ENCODE measurements at regions not wholly inside any gene's neighbourhood (a gene's known extent, or its start where the extent isn't known, plus 50 kb on each side); places are given as distances from the start of the nearest gene placed in this dataset.

- no peaks in the 10 kb centered on the region for H3K79me2 ChIP-seq (ENCODE audit: insufficient read depth, low read length)
- ChIA-PET POLR2A (no interaction called here), RAD21 (ENCODE audit: low non-redundant PET in 1 of 2, low total read pairs in 2 of 2, uncharacterized antibody in 2 of 2, unreplicated experiment in 2 of 2) (no interaction called here), CTCF (no interaction called here)
- no peaks in the 10 kb centered on the region for H4K20me1 ChIP-seq (ENCODE audit: insufficient read depth)
- no peak overlapping the region for H2AFZ ChIP-seq (ENCODE audit: low read depth, low read length, poor library complexity, severe bottlenecking)
- no TSS peak for BruUV-seq (replicated peaks)
- H3K4me1 ChIP-seq (ENCODE audit: control insufficient read depth in 1 of 2, insufficient read depth in 2 of 2, low read length in 2 of 2): no peaks in the 10 kb centered on the region
- ATAC-seq (no peak), DNase-seq (ENCODE audit: low read depth, low spot score) (no peak)
- intact Hi-C loops (cut with micrococcal nuclease): no loop called here
- peaks cover 19% of the 10 kb centered on the region; the same call in 1 of the 2 replicates for H3K27me3 ChIP-seq (ENCODE audit: insufficient read depth, low read length)
- no peaks in the 10 kb centered on the region for H3K9me3 ChIP-seq (ENCODE audit: control insufficient read depth in 1 of 2, insufficient read depth in 1 of 2, low read depth in 1 of 2, low read length in 2 of 2)
- H3K36me3 ChIP-seq (ENCODE audit: control insufficient read depth in 1 of 2, insufficient read depth in 2 of 2, low read length in 2 of 2): no peaks in the 10 kb centered on the region
- no peaks in the 10 kb centered on the region for H3K9me2 ChIP-seq (ENCODE audit: insufficient read depth)
- no peak overlapping the region for H3K27ac ChIP-seq (ENCODE audit: low read depth, low read length)
- H3K9ac ChIP-seq (ENCODE audit: low read length): no peak overlapping the region
- no peak for TF ChIP-seq EGR1 (IDR thresholded peaks at IDR 0.05; ENCODE audit: low read depth)
- TF ChIP-seq POLR2A (IDR thresholded peaks at IDR 0.05; ENCODE audit: borderline replicate concordance, extremely low read depth, insufficient read depth, insufficient read length): no peak
- no peak for TF ChIP-seq POLR2AphosphoS5 (IDR thresholded peaks at IDR 0.05; ENCODE audit: low read depth, low read length)
- no peak for TF ChIP-seq ELF1 (IDR thresholded peaks at IDR 0.05; ENCODE audit: borderline replicate concordance, low read depth)
- TF ChIP-seq EZH2phosphoT487 (IDR thresholded peaks at IDR 0.05; ENCODE audit: borderline replicate concordance): no peak
- no peak overlapping the region for H3K4me2 ChIP-seq (ENCODE audit: low read length)
- no peak overlapping the region for H3K4me3 ChIP-seq (replicated peaks in 1 of 2; ENCODE audit: low read depth in 1 of 2, low read length in 2 of 2)
These were observed 339.1 kb upstream of the B3GAT1 start for GRCh38 chr11:134751031-134751585.

GRCh38 chr11:134750619-134751018, 338.6 kb upstream of the B3GAT1 start:
- Histone ChIP-seq H3K9ac (ENCODE audit: low read length) (no peak overlapping the region), H3K4me2 (ENCODE audit: low read length) (no peak overlapping the region)
- RAD21 ChIA-PET (ENCODE audit: low non-redundant PET in 1 of 2, low total read pairs in 2 of 2, uncharacterized antibody in 2 of 2, unreplicated experiment in 2 of 2): no interaction called here

More at GRCh38 chr11:134750619-134751018, 338.6 kb upstream of the B3GAT1 start:
- H3K27ac ChIP-seq (ENCODE audit: low read depth, low read length): no peak overlapping the region
- H4K20me1 ChIP-seq (ENCODE audit: insufficient read depth): no peaks in the 10 kb centered on the region
- ChIA-PET CTCF (no interaction called here), POLR2A (no interaction called here)
- peaks cover 18% of the 10 kb centered on the region; the same call in 1 of the 2 replicates for H3K27me3 ChIP-seq (ENCODE audit: insufficient read depth, low read length)
- H3K79me2 ChIP-seq (ENCODE audit: insufficient read depth, low read length): no peaks in the 10 kb centered on the region
- H3K9me2 ChIP-seq (ENCODE audit: insufficient read depth): no peaks in the 10 kb centered on the region
- H3K9me3 ChIP-seq (ENCODE audit: control insufficient read depth in 1 of 2, insufficient read depth in 1 of 2, low read depth in 1 of 2, low read length in 2 of 2): no peaks in the 10 kb centered on the region
- BruUV-seq (replicated peaks): no TSS peak
- intact Hi-C loops (cut with micrococcal nuclease): no loop called here
- no peak overlapping the region for H2AFZ ChIP-seq (ENCODE audit: low read depth, low read length, poor library complexity, severe bottlenecking)
- no peaks in the 10 kb centered on the region for H3K4me1 ChIP-seq (ENCODE audit: control insufficient read depth in 1 of 2, insufficient read depth in 2 of 2, low read length in 2 of 2)
- ATAC-seq: no peak
- TF ChIP-seq EZH2 (IDR thresholded peaks at IDR 0.05) (no peak), ZNF274 (IDR thresholded peaks at IDR 0.05; ENCODE audit: low read depth, low read length) (no peak), ZBTB33 (IDR thresholded peaks at IDR 0.05; ENCODE audit: extremely low read depth, insufficient replicate concordance, low read length) (no peak), REST (IDR thresholded peaks at IDR 0.05; ENCODE audit: low read depth) (no peak), YY1 (IDR thresholded peaks at IDR 0.05; ENCODE audit: extremely low read depth, insufficient replicate concordance, low read depth, low read length) (no peak), SIN3A (IDR thresholded peaks at IDR 0.05; ENCODE audit: low read depth) (no peak), ELF1 (IDR thresholded peaks at IDR 0.05; ENCODE audit: borderline replicate concordance, low read depth) (no peak), SP1 (IDR thresholded peaks at IDR 0.05; ENCODE audit: low read depth) (no peak), RAD21 (IDR thresholded peaks at IDR 0.05; ENCODE audit: low read depth) (no peak), POLR2AphosphoS5 (IDR thresholded peaks at IDR 0.05; ENCODE audit: low read depth, low read length) (no peak), JUND (IDR thresholded peaks at IDR 0.05) (no peak), POLR2A (IDR thresholded peaks at IDR 0.05; ENCODE audit: borderline replicate concordance, extremely low read depth, insufficient read depth, insufficient read length) (no peak)
- no peak for DNase-seq (ENCODE audit: low read depth, low spot score)
- no peaks in the 10 kb centered on the region for H3K36me3 ChIP-seq (ENCODE audit: control insufficient read depth in 1 of 2, insufficient read depth in 2 of 2, low read length in 2 of 2)
- H3K4me3 ChIP-seq (replicated peaks in 1 of 2; ENCODE audit: low read depth in 1 of 2, low read length in 2 of 2): no peak overlapping the region

Measured in HCT116 (cell line).